SIG-M5 (cell line): ENCODE measurements at regions not wholly inside any gene's neighbourhood (a gene's known extent, or its start where the extent isn't known, plus 50 kb on each side); places are given as distances from the start of the nearest gene placed in this dataset.
"Not testable (repeated sequence)": the region's sequence is repeated elsewhere in the genome, so short reads cannot be mapped to it uniquely, and the experiment has no call there.

ENCODE experiments used
- DNase-seq: peaks from one replicate; lab custom pipeline; 2025; lab: John Stamatoyannopoulos, UW

DNA sequence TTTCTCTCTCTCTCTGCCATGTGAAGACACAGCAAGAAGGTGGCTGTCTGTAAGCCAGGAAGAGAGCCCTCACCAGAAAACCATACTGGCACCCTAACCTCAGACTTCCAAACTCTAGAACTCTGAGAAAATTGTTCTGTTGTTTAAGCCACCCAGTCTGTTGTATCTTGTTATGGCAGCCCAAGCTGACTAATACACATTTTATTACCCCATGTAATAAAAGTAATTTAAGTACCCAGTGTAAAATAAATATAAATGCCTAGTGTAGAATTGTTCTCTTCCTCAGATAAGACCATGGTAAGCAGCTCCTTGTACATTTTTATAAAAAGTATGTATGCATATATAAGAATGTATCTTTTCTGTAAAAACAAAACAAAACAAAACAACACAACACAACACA is 119.7 kb downstream of the DTL start:
- no peak for DNase-seq

DNA sequence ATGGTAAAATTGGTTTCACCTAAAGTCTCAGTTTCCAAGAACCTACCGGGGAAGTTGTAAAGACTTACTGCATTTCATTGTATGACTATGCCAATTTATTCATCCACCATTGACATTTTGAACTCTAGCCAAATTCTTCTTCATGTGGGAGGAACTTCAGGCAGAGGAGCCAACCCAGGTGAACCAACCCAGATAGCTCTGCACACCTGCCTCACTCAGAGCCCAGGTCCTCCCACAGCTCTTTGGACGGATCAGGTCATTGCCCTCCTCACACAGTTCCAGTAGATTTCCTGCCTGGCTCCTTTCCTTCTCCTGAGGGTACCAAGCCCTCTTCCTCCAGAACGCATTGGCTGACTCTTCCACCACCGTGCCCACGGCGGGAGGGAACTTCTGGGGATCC is 121.7 kb downstream of the DTL start:
- no peak for DNase-seq

GRCh38 chr1:212158912-212159796 is 123.6 kb downstream of the DTL start:
- DNase-seq: no peak

DNA sequence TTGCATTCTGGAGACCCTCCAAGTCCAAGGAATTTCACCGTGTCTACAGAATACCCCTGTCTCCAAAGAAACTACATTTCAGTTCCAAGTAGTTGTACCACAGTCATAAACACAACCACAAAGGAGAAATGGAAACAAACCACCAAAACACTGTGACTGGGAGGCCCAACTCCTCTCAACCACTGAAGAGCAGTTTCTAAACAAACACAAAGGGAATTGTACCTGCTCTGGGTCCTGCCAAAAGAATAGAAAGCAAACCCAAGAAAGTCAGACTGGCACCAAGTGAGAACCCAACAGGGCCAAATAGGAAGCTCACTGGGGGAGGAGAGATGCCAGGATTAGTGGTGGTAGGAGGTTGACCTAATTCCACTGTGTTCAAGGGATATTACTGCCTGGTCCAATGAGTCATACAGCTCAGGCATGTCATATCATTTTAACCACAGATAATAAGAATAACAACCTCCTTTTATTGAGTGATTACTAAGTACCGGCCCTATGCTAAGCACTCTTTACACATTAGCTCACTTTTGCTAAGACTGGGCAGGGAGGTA is 123.9 kb upstream of the PPP2R5A start:
- no peak for DNase-seq

DNA sequence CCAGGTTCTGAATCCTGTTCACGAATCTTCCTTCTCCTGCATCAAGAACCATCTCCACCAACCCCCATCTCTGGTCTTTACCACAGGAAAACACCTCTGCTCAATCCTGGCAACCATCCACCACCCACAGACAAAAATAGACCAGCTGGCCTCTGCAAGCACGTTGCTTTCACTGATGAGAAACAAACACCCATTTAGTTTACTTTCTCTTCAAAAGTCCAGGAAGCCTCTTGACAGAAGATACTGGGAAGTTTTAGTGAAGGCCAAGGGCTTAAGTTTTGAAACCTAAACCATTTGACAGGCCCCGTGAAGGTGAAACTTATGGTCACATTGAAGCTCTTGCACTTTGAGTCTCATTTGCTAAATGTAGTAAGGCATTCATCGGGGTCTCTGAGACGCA is 122.6 kb upstream of the PPP2R5A start:
- no peak for DNase-seq

GRCh38 chr1:212164095-212164872 is 120.9 kb upstream of the PPP2R5A start:
- no peak for DNase-seq

GRCh38 chr1:212166244-212166643 is 119.0 kb upstream of the PPP2R5A start:
- no peak for DNase-seq

- DNase-seq: no peak
Measured at GRCh38 chr1:212166644-212167043, 118.6 kb upstream of the PPP2R5A start.

DNA sequence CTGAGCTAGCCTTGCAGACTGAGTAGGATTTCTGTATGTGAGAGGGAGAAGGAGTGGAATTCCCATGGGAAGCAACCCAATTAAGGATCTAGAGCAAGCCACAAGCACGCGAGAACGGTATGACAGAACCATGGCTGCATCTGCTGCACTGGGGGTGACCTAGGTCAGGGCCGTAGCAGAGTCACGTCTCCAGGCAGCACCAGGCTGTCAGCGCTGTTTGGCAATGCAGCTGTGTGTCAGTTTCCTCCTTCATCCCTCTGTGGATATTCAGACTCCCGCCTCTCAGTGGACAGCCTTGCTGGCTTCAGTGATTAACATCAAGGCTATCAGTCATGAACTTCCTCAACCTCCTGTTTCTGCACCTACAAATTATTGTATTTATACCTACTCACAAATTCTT is 118.1 kb upstream of the PPP2R5A start:
- DNase-seq: no peak

DNA sequence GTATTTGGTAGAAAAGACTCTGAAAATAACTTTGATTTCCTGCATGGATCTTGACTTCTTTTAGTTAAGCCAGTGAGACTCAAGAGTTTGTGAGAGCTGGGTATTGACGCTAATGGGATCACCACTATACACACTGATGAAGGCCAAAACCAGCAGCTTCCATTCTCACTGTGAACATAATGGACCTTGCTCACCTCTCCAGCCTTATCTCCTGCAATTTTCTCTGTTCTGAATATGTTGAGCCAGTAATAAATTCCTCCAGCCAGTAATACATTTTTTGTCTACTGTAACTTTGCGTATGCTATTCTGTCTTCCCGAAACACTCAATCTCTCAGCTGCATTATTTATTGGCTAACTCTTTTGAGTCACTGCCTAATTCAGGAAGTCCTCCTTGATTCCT is 111.6 kb upstream of the PPP2R5A start:
- no peak for DNase-seq

DNA sequence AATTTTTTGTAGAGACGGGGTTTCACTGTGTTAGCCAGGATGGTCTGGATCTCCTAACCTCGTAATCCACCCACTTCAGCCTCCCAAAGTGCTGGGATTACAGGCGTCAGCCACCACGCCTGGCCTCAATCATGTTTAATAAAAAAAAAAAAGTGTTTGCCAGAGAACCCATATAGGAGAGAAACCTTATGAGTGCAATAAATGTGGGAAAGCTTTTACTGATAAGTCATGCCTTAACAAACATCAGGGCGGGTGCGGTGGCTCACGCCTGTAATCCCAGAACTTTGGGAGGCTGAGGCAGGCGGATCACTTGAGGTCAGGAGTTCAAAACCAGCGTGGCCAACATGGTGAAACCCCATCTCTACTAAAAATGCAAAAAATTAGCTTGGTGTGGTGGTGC is 110.9 kb upstream of the PPP2R5A start:
- not testable (repeated sequence) for DNase-seq

GRCh38 chr1:212177542-212177941 is 107.7 kb upstream of the PPP2R5A start:
- no peak for DNase-seq

DNA sequence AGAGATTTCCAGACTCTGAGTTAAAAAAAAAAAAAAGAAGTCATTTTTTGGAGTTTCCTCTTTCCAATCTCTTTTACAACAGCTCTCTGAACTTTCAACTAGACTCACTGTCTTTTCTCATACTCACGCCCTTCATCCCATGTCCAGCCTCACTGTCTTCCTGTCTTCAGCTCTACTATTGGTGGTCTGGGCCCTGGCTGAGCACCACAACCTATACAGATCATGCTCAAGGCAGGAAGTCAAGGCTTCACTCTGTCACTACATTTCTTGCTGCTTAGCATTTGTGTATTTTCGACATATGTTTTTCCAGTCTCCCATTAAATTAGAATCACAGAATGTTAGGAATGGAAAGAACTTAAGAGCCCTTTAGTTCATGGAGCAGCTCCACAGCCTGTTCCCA is 106.4 kb upstream of the PPP2R5A start:
- no peak for DNase-seq

- no peak for DNase-seq
Measured at GRCh38 chr1:212179394-212180076, 105.7 kb upstream of the PPP2R5A start.

DNA sequence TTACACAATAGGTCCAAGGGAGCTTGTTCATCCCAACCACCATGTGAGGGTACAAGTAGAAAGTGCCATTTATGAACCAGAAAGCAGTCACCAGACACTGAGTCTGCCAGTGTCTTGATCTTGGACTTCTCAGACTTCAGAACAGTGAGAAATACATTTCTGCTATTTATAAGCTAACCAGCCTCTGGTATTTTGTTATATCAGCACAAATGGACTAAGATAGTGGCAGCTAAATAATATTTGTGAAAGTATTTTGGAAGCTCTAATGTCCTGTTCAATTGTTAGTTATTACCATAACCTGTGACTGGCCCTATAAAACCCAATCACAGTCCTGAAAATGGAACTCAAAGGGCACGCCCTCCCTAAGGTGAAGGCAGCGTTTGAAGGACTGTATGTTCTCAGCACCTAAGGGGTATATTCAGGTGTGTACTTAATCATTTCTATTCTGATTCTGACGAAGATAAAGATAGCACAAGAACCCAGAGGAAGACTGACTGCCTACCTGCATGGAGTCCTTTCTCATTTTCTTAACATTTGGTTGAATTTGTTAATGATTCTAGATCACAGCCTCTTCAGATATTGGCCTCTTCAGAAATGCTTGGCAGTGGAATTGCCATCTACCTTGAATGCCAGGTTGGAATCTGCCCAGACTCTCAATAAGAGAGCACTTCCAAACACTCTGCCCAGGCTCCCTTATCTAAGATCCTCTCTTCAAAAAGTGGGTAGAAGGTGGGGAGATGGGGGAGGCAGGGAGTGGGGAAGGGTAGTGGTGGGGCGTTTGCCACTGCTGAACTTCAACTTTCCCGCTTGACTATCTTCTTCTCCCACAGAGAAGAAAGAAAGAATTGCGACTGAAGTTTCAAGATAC is 104.0 kb upstream of the PPP2R5A start:
- DNase-seq: no peak

DNA sequence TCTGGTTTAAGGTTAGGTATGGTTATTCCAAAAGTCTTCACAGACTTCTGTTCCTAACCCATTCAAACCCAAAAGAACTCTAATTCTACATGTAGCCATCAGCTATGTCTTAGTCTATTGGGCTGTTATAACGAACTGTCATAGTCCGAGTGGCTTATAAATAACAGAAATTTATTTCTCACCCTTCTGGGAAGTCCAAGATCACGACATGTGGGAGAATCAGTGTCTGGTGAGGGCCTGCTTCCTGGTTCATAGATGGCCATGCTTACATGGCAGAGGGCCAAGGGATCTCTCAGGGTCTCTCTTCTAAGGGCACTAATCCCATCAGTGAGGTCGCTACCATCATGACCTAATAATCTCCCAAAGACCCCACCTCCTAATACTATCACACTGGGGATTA is 103.0 kb upstream of the PPP2R5A start:
- DNase-seq: no peak

DNA sequence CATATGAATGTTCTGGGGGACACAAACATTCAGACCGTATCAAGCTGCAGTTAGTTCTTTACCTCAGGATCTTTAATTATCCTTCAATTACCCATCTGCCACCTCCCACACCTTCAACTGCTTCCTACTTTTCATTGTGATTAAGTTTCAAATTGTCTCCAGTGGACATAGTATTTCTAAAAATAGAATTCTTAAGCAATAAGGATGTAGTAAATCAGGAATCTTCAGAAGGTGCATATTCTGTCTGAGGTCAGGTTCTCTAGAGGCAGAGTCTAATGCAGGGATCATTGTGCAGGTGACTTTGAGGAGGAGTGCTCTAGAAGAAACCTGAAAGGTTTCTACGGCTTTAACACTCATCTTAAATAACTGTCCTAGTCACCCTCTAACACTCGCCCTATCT is 102.6 kb upstream of the PPP2R5A start:
- no peak for DNase-seq

DNA sequence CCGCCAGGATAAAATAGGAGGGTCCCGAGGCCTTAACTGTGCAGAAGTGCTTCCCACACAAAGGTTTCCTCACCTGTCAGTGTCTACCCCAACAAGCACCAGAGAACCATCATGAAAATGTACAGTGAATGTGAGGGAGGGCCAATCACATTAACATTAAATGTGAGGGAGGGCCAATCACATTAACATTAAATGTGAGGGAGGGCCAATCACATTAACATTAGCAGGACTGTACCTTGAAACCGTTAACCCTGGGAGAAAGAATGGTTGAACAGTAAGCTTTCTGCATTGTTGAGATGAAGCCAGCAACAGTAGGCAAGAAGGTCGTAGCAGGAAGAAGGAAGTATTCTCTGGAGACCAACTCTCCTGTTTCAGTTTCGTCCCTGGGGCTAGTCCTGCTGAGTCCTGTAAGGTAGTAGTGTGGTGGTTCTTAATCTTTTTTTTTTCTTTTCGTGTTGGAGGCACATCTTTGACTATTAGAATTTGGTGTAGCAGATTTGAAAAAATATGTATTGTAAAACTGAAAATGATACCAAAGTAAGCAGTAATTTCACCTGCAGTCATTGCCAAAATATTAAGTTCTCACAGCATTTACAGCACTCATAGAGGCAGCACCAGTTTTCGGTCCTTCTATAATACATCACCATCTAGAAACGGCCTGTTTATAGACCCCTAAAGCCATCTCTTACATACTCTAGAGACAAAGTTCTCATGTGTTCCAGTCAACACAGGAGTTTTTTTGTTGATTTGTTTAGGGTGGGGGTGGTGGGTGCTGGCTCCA is 98.6 kb upstream of the PPP2R5A start:
- DNase-seq: peak; percentile 16

DNA sequence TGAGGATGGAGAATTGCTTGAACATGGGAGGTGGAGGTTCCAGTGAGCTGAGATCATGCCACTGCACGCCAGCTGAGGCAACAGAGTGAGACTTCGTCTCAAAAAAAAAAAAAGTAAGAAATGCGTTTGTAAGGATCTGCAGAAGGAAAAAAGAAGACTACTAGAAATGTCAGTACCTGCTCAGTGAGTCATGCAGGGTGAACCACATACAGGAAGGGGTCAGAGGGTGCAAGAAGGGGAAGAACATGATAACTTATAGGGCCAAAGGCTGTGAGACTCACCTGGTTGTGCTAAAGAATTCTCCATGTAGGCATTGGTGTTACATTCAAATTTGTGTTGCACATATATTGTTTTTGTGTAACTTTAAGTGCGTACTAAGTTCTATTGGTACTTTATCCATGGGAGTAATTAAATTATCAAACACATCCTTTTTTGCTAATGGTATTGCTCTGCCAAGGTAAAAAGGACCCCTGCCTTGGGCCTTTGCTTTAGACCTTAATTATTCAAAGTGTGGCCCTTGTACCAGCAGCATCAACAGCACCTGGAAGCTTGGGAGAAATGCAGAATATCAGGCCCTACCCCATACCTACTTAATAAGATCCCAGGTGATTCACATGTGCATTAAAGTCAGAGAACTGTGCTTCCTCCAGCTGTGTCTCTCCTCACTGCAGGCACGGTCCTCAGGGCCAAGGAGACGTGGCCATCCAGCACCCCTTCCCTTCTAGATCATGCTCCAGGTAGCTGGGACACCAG is 96.4 kb upstream of the PPP2R5A start:
- DNase-seq: no peak

- no peak for DNase-seq
Measured at GRCh38 chr1:212189352-212189738, 95.9 kb upstream of the PPP2R5A start.
